ENCODE measurements at regions not wholly inside any gene's neighbourhood (a gene's known extent, or its start where the extent isn't known, plus 50 kb on each side); places are given as distances from the start of the nearest gene placed in this dataset.

- H4K91ac ChIP-seq (ENCODE audit: low read depth, low read length, poor library complexity): no peak overlapping the region
- no peaks in the 10 kb centered on the region for H3K9me3 ChIP-seq (replicated peaks in 1 of 2; ENCODE audit: control insufficient read depth in 2 of 2, insufficient read depth in 1 of 2, low read depth in 1 of 2, low read length in 2 of 2)
- no peak overlapping the region for H3K27ac ChIP-seq (replicated peaks; ENCODE audit: low read length)
- H2BK120ac ChIP-seq (ENCODE audit: low read depth, low read length): no peak overlapping the region
- no peaks in the 10 kb centered on the region for H3K79me1 ChIP-seq (ENCODE audit: low read depth, low read length)
- no peak overlapping the region for H2AFZ ChIP-seq (ENCODE audit: low read length)
- no peak overlapping the region for H2BK15ac ChIP-seq (ENCODE audit: low read length)
- H2AK5ac ChIP-seq (ENCODE audit: low read depth, low read length): no peak overlapping the region
- no peaks in the 10 kb centered on the region for H3K4me1 ChIP-seq (ENCODE audit: control insufficient read depth in 2 of 2, insufficient read depth in 1 of 2, low read depth in 1 of 2, low read length in 2 of 2)
- H4K8ac ChIP-seq (ENCODE audit: low read depth, low read length): no peak overlapping the region
- no peak for DNase-seq (ENCODE audit: low spot score)
- no peak overlapping the region for H2BK12ac ChIP-seq (ENCODE audit: low read length)
- no peak overlapping the region for H3K4me3 ChIP-seq (ENCODE audit: low read length in 2 of 2)
- no peaks in the 10 kb centered on the region for H3K36me3 ChIP-seq (replicated peaks in 1 of 2; ENCODE audit: control insufficient read depth in 2 of 2, insufficient read depth in 2 of 2, low read length in 2 of 2)
- H3K9ac ChIP-seq (ENCODE audit: low read depth, low read length, poor library complexity): no peak overlapping the region
- no peak overlapping the region for H3K18ac ChIP-seq (ENCODE audit: low read length)
- H2BK5ac ChIP-seq (ENCODE audit: low read length): no peak overlapping the region
- no peaks in the 10 kb centered on the region for H3K27me3 ChIP-seq (ENCODE audit: control insufficient read depth in 3 of 3, insufficient read depth in 3 of 3, low read depth in 1 of 3, low read length in 3 of 3)
- H3K23ac ChIP-seq (ENCODE audit: low read depth, low read length, poor library complexity): no peak overlapping the region
- H3K4me2 ChIP-seq (ENCODE audit: insufficient read depth, low read length, poor library complexity, severe bottlenecking): no peak overlapping the region
- no peak overlapping the region for H3K4ac ChIP-seq (ENCODE audit: low read length)
- H3K14ac ChIP-seq (ENCODE audit: low read length): no peak overlapping the region
Observed at GRCh38 chr9:89974582-89974981, 369.8 kb downstream of the GADD45G start.

GRCh38 chr9:89975024-89975423 lies 370.2 kb downstream of the GADD45G start:
- no CpG with 5 or more reads among the region's 1 CpG for WGBS, 2 donors (ENCODE audit: extremely low coverage in 2 of 2, insufficient read length in 2 of 2, insufficient replicate concordance in 1 of 2)
- no peak for DNase-seq (ENCODE audit: low spot score)
- H3K14ac ChIP-seq (ENCODE audit: low read length): no peak overlapping the region

GRCh38 chr9:89975630-89976029 lies 370.8 kb downstream of the GADD45G start:
- Histone ChIP-seq H4K91ac (ENCODE audit: low read depth, low read length, poor library complexity) (no peak overlapping the region), H2BK12ac (ENCODE audit: low read length) (no peak overlapping the region), H3K27me3 (ENCODE audit: control insufficient read depth in 3 of 3, insufficient read depth in 3 of 3, low read depth in 1 of 3, low read length in 3 of 3) (no peaks in the 10 kb centered on the region), H3K36me3 (replicated peaks in 1 of 2; ENCODE audit: control insufficient read depth in 2 of 2, insufficient read depth in 2 of 2, low read length in 2 of 2) (no peaks in the 10 kb centered on the region), H2BK120ac (ENCODE audit: low read depth, low read length) (no peak overlapping the region), H3K9ac (ENCODE audit: low read depth, low read length, poor library complexity) (no peak overlapping the region), H3K4ac (ENCODE audit: low read length) (no peak overlapping the region), H3K4me3 (ENCODE audit: low read length in 2 of 2) (no peak overlapping the region), H3K14ac (ENCODE audit: low read length) (no peak overlapping the region), H3K9me3 (replicated peaks in 1 of 2; ENCODE audit: control insufficient read depth in 2 of 2, insufficient read depth in 1 of 2, low read depth in 1 of 2, low read length in 2 of 2) (no peaks in the 10 kb centered on the region), H2AK5ac (ENCODE audit: low read depth, low read length) (no peak overlapping the region), H3K27ac (replicated peaks; ENCODE audit: low read length) (no peak overlapping the region), H2BK15ac (ENCODE audit: low read length) (no peak overlapping the region), H2AFZ (ENCODE audit: low read length) (no peak overlapping the region), H2BK5ac (ENCODE audit: low read length) (no peak overlapping the region), H3K18ac (ENCODE audit: low read length) (no peak overlapping the region), H3K79me1 (ENCODE audit: low read depth, low read length) (no peaks in the 10 kb centered on the region), H3K4me2 (ENCODE audit: insufficient read depth, low read length, poor library complexity, severe bottlenecking) (no peak overlapping the region), H4K8ac (ENCODE audit: low read depth, low read length) (no peak overlapping the region), H3K23ac (ENCODE audit: low read depth, low read length, poor library complexity) (no peak overlapping the region), H3K4me1 (ENCODE audit: control insufficient read depth in 2 of 2, insufficient read depth in 1 of 2, low read depth in 1 of 2, low read length in 2 of 2) (no peaks in the 10 kb centered on the region)
- no peak for DNase-seq (ENCODE audit: low spot score)
- no CpG with 5 or more reads among the region's 2 CpGs for WGBS, 2 donors (ENCODE audit: extremely low coverage in 2 of 2, insufficient read length in 2 of 2, insufficient replicate concordance in 1 of 2)

More at GRCh38 chr9:89975024-89975423, 370.2 kb downstream of the GADD45G start:
- no peak overlapping the region for H3K4me3 ChIP-seq (ENCODE audit: low read length in 2 of 2)
- no peak overlapping the region for H2AFZ ChIP-seq (ENCODE audit: low read length)
- no peaks in the 10 kb centered on the region for H3K9me3 ChIP-seq (replicated peaks in 1 of 2; ENCODE audit: control insufficient read depth in 2 of 2, insufficient read depth in 1 of 2, low read depth in 1 of 2, low read length in 2 of 2)
- H3K27ac ChIP-seq (replicated peaks; ENCODE audit: low read length): no peak overlapping the region
- no peak overlapping the region for H3K4me2 ChIP-seq (ENCODE audit: insufficient read depth, low read length, poor library complexity, severe bottlenecking)
- H2BK120ac ChIP-seq (ENCODE audit: low read depth, low read length): no peak overlapping the region
- no peak overlapping the region for H2AK5ac ChIP-seq (ENCODE audit: low read depth, low read length)
- H3K79me1 ChIP-seq (ENCODE audit: low read depth, low read length): no peaks in the 10 kb centered on the region
- H3K18ac ChIP-seq (ENCODE audit: low read length): no peak overlapping the region
- H3K4ac ChIP-seq (ENCODE audit: low read length): no peak overlapping the region
- no peak overlapping the region for H2BK5ac ChIP-seq (ENCODE audit: low read length)
- no peak overlapping the region for H2BK15ac ChIP-seq (ENCODE audit: low read length)
- no peak overlapping the region for H4K8ac ChIP-seq (ENCODE audit: low read depth, low read length)
- no peak overlapping the region for H3K23ac ChIP-seq (ENCODE audit: low read depth, low read length, poor library complexity)
- H4K91ac ChIP-seq (ENCODE audit: low read depth, low read length, poor library complexity): no peak overlapping the region
- H2BK12ac ChIP-seq (ENCODE audit: low read length): no peak overlapping the region
- H3K9ac ChIP-seq (ENCODE audit: low read depth, low read length, poor library complexity): no peak overlapping the region
- no peaks in the 10 kb centered on the region for H3K4me1 ChIP-seq (ENCODE audit: control insufficient read depth in 2 of 2, insufficient read depth in 1 of 2, low read depth in 1 of 2, low read length in 2 of 2)
- H3K36me3 ChIP-seq (replicated peaks in 1 of 2; ENCODE audit: control insufficient read depth in 2 of 2, insufficient read depth in 2 of 2, low read length in 2 of 2): no peaks in the 10 kb centered on the region
- H3K27me3 ChIP-seq (ENCODE audit: control insufficient read depth in 3 of 3, insufficient read depth in 3 of 3, low read depth in 1 of 3, low read length in 3 of 3): no peaks in the 10 kb centered on the region

- DNase-seq (ENCODE audit: low spot score): no peak
- Histone ChIP-seq H2AK5ac (ENCODE audit: low read depth, low read length) (no peak overlapping the region), H4K8ac (ENCODE audit: low read depth, low read length) (no peak overlapping the region), H2AFZ (ENCODE audit: low read length) (no peak overlapping the region), H3K4me2 (ENCODE audit: insufficient read depth, low read length, poor library complexity, severe bottlenecking) (no peak overlapping the region), H2BK5ac (ENCODE audit: low read length) (no peak overlapping the region), H2BK120ac (ENCODE audit: low read depth, low read length) (no peak overlapping the region), H3K27me3 (ENCODE audit: control insufficient read depth in 3 of 3, insufficient read depth in 3 of 3, low read depth in 1 of 3, low read length in 3 of 3) (no peaks in the 10 kb centered on the region), H3K4me3 (ENCODE audit: low read length in 2 of 2) (no peak overlapping the region), H3K4ac (ENCODE audit: low read length) (no peak overlapping the region), H3K36me3 (replicated peaks in 1 of 2; ENCODE audit: control insufficient read depth in 2 of 2, insufficient read depth in 2 of 2, low read length in 2 of 2) (no peaks in the 10 kb centered on the region), H2BK15ac (ENCODE audit: low read length) (no peak overlapping the region), H3K79me1 (ENCODE audit: low read depth, low read length) (no peaks in the 10 kb centered on the region), H4K91ac (ENCODE audit: low read depth, low read length, poor library complexity) (no peak overlapping the region), H3K9ac (ENCODE audit: low read depth, low read length, poor library complexity) (no peak overlapping the region), H3K14ac (ENCODE audit: low read length) (no peak overlapping the region), H3K4me1 (ENCODE audit: control insufficient read depth in 2 of 2, insufficient read depth in 1 of 2, low read depth in 1 of 2, low read length in 2 of 2) (no peaks in the 10 kb centered on the region), H3K27ac (replicated peaks; ENCODE audit: low read length) (no peak overlapping the region), H3K9me3 (replicated peaks in 1 of 2; ENCODE audit: control insufficient read depth in 2 of 2, insufficient read depth in 1 of 2, low read depth in 1 of 2, low read length in 2 of 2) (no peaks in the 10 kb centered on the region), H3K23ac (ENCODE audit: low read depth, low read length, poor library complexity) (no peak overlapping the region), H3K18ac (ENCODE audit: low read length) (no peak overlapping the region), H2BK12ac (ENCODE audit: low read length) (no peak overlapping the region)
- no CpG with 5 or more reads among the region's 4 CpGs for WGBS, 2 donors (ENCODE audit: extremely low coverage in 2 of 2, insufficient read length in 2 of 2, insufficient replicate concordance in 1 of 2)
Observed at GRCh38 chr9:89978185-89978584, 373.4 kb downstream of the GADD45G start.

Measured in neuronal stem cell (in vitro differentiated cells).